ENCODE measurements at regions not wholly inside any gene's neighbourhood (a gene's known extent, or its start where the extent isn't known, plus 50 kb on each side); places are given as distances from the start of the nearest gene placed in this dataset.

DNA sequence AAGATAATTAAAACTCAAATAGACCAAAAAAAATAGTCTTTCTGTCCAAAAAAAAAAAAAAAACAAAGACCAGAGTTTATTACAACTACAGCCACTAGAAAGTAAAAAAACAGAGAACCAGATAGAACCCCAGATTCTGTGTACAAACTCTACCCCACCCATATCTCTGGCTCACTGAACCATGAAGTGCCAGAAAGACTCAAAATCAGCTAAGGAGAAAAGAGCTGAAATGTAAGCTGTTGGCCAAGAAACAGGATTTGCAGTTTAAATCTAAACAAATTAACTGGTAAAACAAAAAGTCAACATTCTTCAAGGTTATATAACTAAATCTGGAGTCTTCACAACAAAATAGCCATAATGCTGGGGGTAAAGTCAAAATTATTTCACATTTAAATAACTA, 278.9 kb downstream of the SEC16B start:
- Histone ChIP-seq H3K9me1 (ENCODE audit: insufficient read depth, low read length) (no peaks in the 10 kb centered on the region), H2AK5ac (ENCODE audit: low read depth, low read length) (no peak overlapping the region), H2AFZ (replicated peaks; ENCODE audit: low read length, poor library complexity) (no peak overlapping the region), H3K9me3 (ENCODE audit: control insufficient read depth, insufficient read depth, low read length) (no peaks in the 10 kb centered on the region), H3K18ac (ENCODE audit: low read depth, low read length) (no peak overlapping the region), H3K4me1 (ENCODE audit: control insufficient read depth, insufficient read depth, low read length) (no peaks in the 10 kb centered on the region), H3K36me3 (ENCODE audit: control insufficient read depth, insufficient read depth, low read length) (no peaks in the 10 kb centered on the region), H3K4ac (ENCODE audit: low read depth, low read length) (no peak overlapping the region), H2BK15ac (ENCODE audit: low read depth, low read length) (no peak overlapping the region), H3K9ac (ENCODE audit: low read depth, low read length) (no peak overlapping the region), H3K79me1 (ENCODE audit: low read depth in 1 of 2, low read length in 2 of 2) (no peaks in the 10 kb centered on the region), H4K20me1 (ENCODE audit: insufficient read depth, low read length) (no peaks in the 10 kb centered on the region), H3K4me3 (ENCODE audit: insufficient read depth, low read depth, low read length) (no peak overlapping the region), H2BK20ac (ENCODE audit: low read depth, low read length) (no peak overlapping the region), H4K8ac (ENCODE audit: low read depth in 2 of 2, low read length in 2 of 2) (no peak overlapping the region), H2AK9ac (replicated peaks; ENCODE audit: low read depth, low read length, poor library complexity) (no peak overlapping the region), H3K4me2 (ENCODE audit: low read depth, low read length) (no peak overlapping the region), H3K27ac (ENCODE audit: insufficient read depth, low read length) (no peak overlapping the region), H2BK120ac (ENCODE audit: low read depth, low read length) (no peak overlapping the region), H4K91ac (ENCODE audit: insufficient read depth, low read depth, low read length) (no peak overlapping the region), H3K14ac (replicated peaks; ENCODE audit: low read depth, low read length) (no peak overlapping the region), H3K23ac (ENCODE audit: low read depth, low read length) (no peak overlapping the region), H4K5ac (ENCODE audit: low read depth, low read length) (no peak overlapping the region), H3K56ac (ENCODE audit: extremely low read depth, insufficient read depth, low read length) (no peak overlapping the region), H2BK5ac (ENCODE audit: low read depth, low read length, poor library complexity, severe bottlenecking) (no peak overlapping the region), H3K27me3 (ENCODE audit: control insufficient read depth, insufficient read depth, low read length) (no peaks in the 10 kb centered on the region)
- no TSS peak for BruUV-seq (replicated peaks)
- ATAC-seq (ENCODE audit: low read depth) = no peak
- POLR2A ChIA-PET (ENCODE audit: unreplicated experiment) = no interaction called here
- CTCF ChIA-PET = interaction anchor here (0.6 kb wide), 1 partner anchor 43 kb away, joined by 3 read pairs; no protein-coding TSS in a partner anchor
- DNase-seq = no peak
- TF ChIP-seq CEBPB (IDR thresholded peaks at IDR 0.05; ENCODE audit: low read depth, low read length) = no peak
- no peak for TF ChIP-seq MXI1 (IDR thresholded peaks at IDR 0.05; ENCODE audit: borderline replicate concordance, low read depth, low read length)
- no peak for TF ChIP-seq BHLHE40 (IDR thresholded peaks at IDR 0.05; ENCODE audit: low read depth, low read length)
- dilution Hi-C loops (cut with HindIII; ENCODE audit: low sequenced_read_pairs, unreplicated experiment) = no loop called here
- in situ Hi-C loops (cut with MboI; ENCODE audit: low sequenced_read_pairs) = no loop called here
- intact Hi-C loops (cut with micrococcal nuclease) = no loop called here
